K562 (cell line): ENCODE measurements at regions not wholly inside any gene's neighbourhood (a gene's known extent, or its start where the extent isn't known, plus 50 kb on each side); places are given as distances from the start of the nearest gene placed in this dataset.

Experiments used
- ATAC-seq: fragments of 200-7000 bp; cut with Tn5 transposase; 3 replicates; pipeline ENCODE4 v1.9.1; 2020; ENCODE audit warnings: moderate library complexity
- BruUV-seq: library from RNA; stranded (reverse); fragments of 400-500 nt; replicated peaks from 2 replicates; lab custom pipeline; 2021; lab: Mats Ljungman, UMichigan
- CTCF ChIA-PET: fragments of 300-600 bp; formaldehyde crosslinking; extraction: SDS; loops from one replicate; lab custom pipeline; 2021; ENCODE audit warnings: low intra/inter-chr PET ratio; lab: Yijun Ruan, JAX
- POLR2A ChIA-PET: fragments of 300-600, 350-650 bp; sonication (Branson Sonifier 250); formaldehyde crosslinking; extraction: SDS; loops from one replicate; lab custom pipeline; 2021; ENCODE audit warnings: antibody characterized with exemption, inconsistent platforms; lab: Yijun Ruan, JAX
- DNase-seq, 4 experiments: peaks; one replicate each; pipeline versions ENCODE4 v3.0.0 to v3.0.0-alpha.2; 2011 to 2018; ENCODE audit warnings: low spot score in 3 of 4, mixed read lengths in 3 of 4; ENCODE audit errors: extremely low read depth in 1 of 4
- FAIRE-seq: peaks from 2 replicates; lab custom pipeline; 2011; peaks lifted over from hg19 to GRCh38; lab: Jason Lieb, UNC
- H2AFZ ChIP-seq: 2 replicates; pipeline ENCODE4 v1.6.0; 2011; ENCODE audit warnings: low read depth, low read length, control low read depth, inconsistent platforms
- H3K27ac ChIP-seq: fragments of 200-600 bp; 3 replicates; pipeline ENCODE4 v1.8.0; 2011; ENCODE audit warnings: low read depth, mild to moderate bottlenecking, control low read depth, inconsistent platforms, low read length, moderate library complexity, mixed read lengths; ENCODE audit errors: extremely low read depth
- H3K27me3 ChIP-seq, 2 experiments: fragments of 300-600 bp in 1 of 2; 2 replicates in 1 of 2; 3 replicates in 1 of 2; pipeline versions ENCODE4 v1.6.0 to v1.8.0; 2011; ENCODE audit warnings: inconsistent platforms in 2 of 2, low read length in 2 of 2, mild to moderate bottlenecking in 1 of 2, mixed read lengths in 1 of 2, moderate library complexity in 1 of 2; ENCODE audit not compliant: control insufficient read depth in 2 of 2, insufficient read depth in 2 of 2
- H3K36me3 ChIP-seq: fragments of 300-600 bp; 3 replicates; pipeline ENCODE4 v1.8.0; 2011; ENCODE audit warnings: mild to moderate bottlenecking, low read length, inconsistent platforms; ENCODE audit not compliant: control insufficient read depth, insufficient read depth
- H3K4me1 ChIP-seq, 2 experiments: fragments of 200-600 bp in 1 of 2; replicated peaks in 1 of 2; 2 replicates in 1 of 2; 3 replicates in 1 of 2; pipeline versions ENCODE4 v1.5.1 to v1.8.0; 2011; ENCODE audit warnings: inconsistent platforms in 2 of 2, low read length in 2 of 2, mild to moderate bottlenecking in 1 of 2, mixed read lengths in 1 of 2, moderate library complexity in 1 of 2; ENCODE audit not compliant: control insufficient read depth in 2 of 2, insufficient read depth in 2 of 2
- H3K4me2 ChIP-seq: 2 replicates; pipeline ENCODE4 v1.6.1; 2011; ENCODE audit warnings: low read length, control low read depth, inconsistent platforms, mixed read lengths; ENCODE audit not compliant: insufficient read depth
- H3K4me3 ChIP-seq: fragments of 200-600 bp; sonication (generic), shearing (Covaris generic); 2 replicates; pipeline ENCODE4 v1.5.1; 2016; ENCODE audit warnings: control low read depth, inconsistent platforms
- H3K79me2 ChIP-seq: fragments of 200-600 bp; 3 replicates; pipeline ENCODE4 v1.8.0; 2011; ENCODE audit warnings: low read length, inconsistent platforms; ENCODE audit not compliant: control insufficient read depth, insufficient read depth
- H3K9ac ChIP-seq, 2 experiments: 2 replicates each; pipeline versions ENCODE4 v1.6.0 to v1.6.1; 2011; ENCODE audit warnings: low read depth in 2 of 2, low read length in 2 of 2, control low read depth in 1 of 2, inconsistent platforms in 1 of 2, mild to moderate bottlenecking in 1 of 2, mixed read lengths in 1 of 2; ENCODE audit not compliant: insufficient read depth in 1 of 2
- H3K9me1 ChIP-seq: one replicate; pipeline ENCODE4 v1.6.0; 2011; ENCODE audit warnings: inconsistent platforms, mild to moderate bottlenecking, low read length, moderate library complexity; ENCODE audit not compliant: control insufficient read depth, insufficient read depth
- H3K9me3 ChIP-seq: replicated peaks from 2 replicates; pipeline ENCODE4 v1.5.1; 2011; ENCODE audit warnings: low read depth, low read length, inconsistent platforms; ENCODE audit not compliant: control insufficient read depth, insufficient read depth
- H4K20me1 ChIP-seq: replicated peaks from 2 replicates; pipeline ENCODE4 v1.6.1; 2011; ENCODE audit warnings: low read length, inconsistent platforms, mixed read lengths; ENCODE audit not compliant: control insufficient read depth, insufficient read depth
- CCNT2 ChIP-seq: IDR thresholded peaks from 2 replicates; pipeline ENCODE4 v1.6.1; 2011; ENCODE audit warnings: borderline replicate concordance, low read depth, mild to moderate bottlenecking, moderate library complexity, mixed read lengths, low read length; ENCODE audit not compliant: insufficient read length; ENCODE audit errors: extremely low read depth
- CREBBP ChIP-seq: IDR thresholded peaks from one replicate; pipeline ENCODE4 v1.6.1; 2012; ENCODE audit warnings: low read depth, mild to moderate bottlenecking, control low read depth, inconsistent platforms, low read length
- FOXJ2 ChIP-seq: fragments of 200-800 bp; sonication (Bioruptor generic); IDR thresholded peaks from 2 replicates; pipeline ENCODE4 v1.6.1; 2016; ENCODE audit warnings: missing genetic modification characterization, missing compliant biosample characterization
- HNRNPLL ChIP-seq: fragments of 200-400 bp; formaldehyde crosslinking; IDR thresholded peaks from 2 replicates; pipeline ENCODE4 v1.6.1; 2017; ENCODE audit warnings: low read length, low read depth, mild to moderate bottlenecking; ENCODE audit not compliant: poor library complexity, severe bottlenecking
- SMARCC2 ChIP-seq: fragments of 450-650 bp; IDR thresholded peaks from 2 replicates; pipeline ENCODE4 v1.6.1; 2017; ENCODE audit warnings: antibody characterized with exemption, moderate library complexity, mild to moderate bottlenecking, low read depth
- ZNF263 ChIP-seq: sonication (generic); formaldehyde crosslinking; IDR thresholded peaks from 2 replicates; pipeline ENCODE4 v1.8.0; 2022; ENCODE audit warnings: mild to moderate bottlenecking, missing genetic modification reagents, borderline replicate concordance
- ZNF311 ChIP-seq: fragments of 250-450 bp; sonication (Bioruptor Pico); IDR thresholded peaks from 2 replicates; pipeline ENCODE4 v1.4.0; 2020; ENCODE audit warnings: mild to moderate bottlenecking, moderate library complexity
- ZNF408 ChIP-seq: fragments of 250-450 bp; sonication (Bioruptor Pico); IDR thresholded peaks from 2 replicates; pipeline ENCODE4 v1.4.0; 2020; ENCODE audit warnings: low read depth, mild to moderate bottlenecking, moderate library complexity
- ZNF444 ChIP-seq: fragments of 250-450 bp; sonication (Bioruptor Pico); IDR thresholded peaks from 2 replicates; pipeline ENCODE4 v1.4.0; 2020; ENCODE audit warnings: mild to moderate bottlenecking, moderate library complexity
- ZNF780A ChIP-seq: fragments of 250-450 bp; sonication (Bioruptor Pico); IDR thresholded peaks from 2 replicates; pipeline ENCODE4 v1.5.0; 2021; ENCODE audit warnings: mild to moderate bottlenecking
- WGBS: fragments of 100-300 bp; shearing (Covaris generic); methylation state at CpG from one replicate; pipeline ENCODE4 v1.1.6; 2016; ENCODE audit warnings: low coverage, mixed read lengths; ENCODE audit not compliant: insufficient coverage; ENCODE audit errors: missing lambda C conversion rate; 5-methylcytosine and 5-hydroxymethylcytosine counted together
- in situ Hi-C: fragments of 300-500 bp; cut with MboI; formaldehyde crosslinking; loops from 4 replicates; pipeline ENCODE4 v1.15.0; 2018; ENCODE audit warnings: inconsistent platforms, mixed read lengths
- intact Hi-C: fragments of 100-400 bp; cut with micrococcal nuclease; formaldehyde crosslinking; loops from 2 replicates; pipeline ENCODE4 v1.14.2; 2022
- TF ChIP-seq, protein P1 (sequence below): fragments of 250-450 bp; sonication (Bioruptor Pico); IDR thresholded peaks from 2 replicates; pipeline ENCODE4 v1.8.0; 2021; ENCODE audit warnings: borderline replicate concordance, mild to moderate bottlenecking, moderate library complexity; ENCODE audit not compliant: poor library complexity, severe bottlenecking
- TF ChIP-seq, protein P2 (sequence below): IDR thresholded peaks from 3 replicates; pipeline ENCODE4 v1.6.1; 2011; ENCODE audit warnings: borderline replicate concordance, mild to moderate bottlenecking; ENCODE audit not compliant: insufficient read length, insufficient read depth
- TF ChIP-seq, protein P3 (sequence below): fragments of 450-650 bp; IDR thresholded peaks from 2 replicates; pipeline ENCODE4 v1.6.1; 2016; ENCODE audit warnings: borderline replicate concordance
- TF ChIP-seq, protein P4 (sequence below), 2 experiments: fragments of 250-450 bp in 1 of 2; fragments of 450-650 bp in 1 of 2; sonication (Bioruptor Pico) in 1 of 2; IDR thresholded peaks; 2 replicates each; pipeline versions ENCODE4 v1.6.1 to v1.8.0; 2016 to 2021; ENCODE audit warnings: mild to moderate bottlenecking in 2 of 2, moderate library complexity in 2 of 2, missing compliant biosample characterization in 1 of 2, missing genetic modification characterization in 1 of 2
- TF ChIP-seq, protein P5 (sequence below), 2 experiments: IDR thresholded peaks; 2 replicates each; pipeline ENCODE4 v1.6.1; 2011; ENCODE audit warnings: borderline replicate concordance in 1 of 2, control low read depth in 1 of 2, low read depth in 1 of 2, low read length in 1 of 2, mild to moderate bottlenecking in 1 of 2, mixed read lengths in 1 of 2, moderate library complexity in 1 of 2; ENCODE audit not compliant: insufficient read depth in 1 of 2, insufficient read length in 1 of 2, poor library complexity in 1 of 2, severe bottlenecking in 1 of 2; ENCODE audit errors: extremely low read depth in 1 of 2

DNA sequence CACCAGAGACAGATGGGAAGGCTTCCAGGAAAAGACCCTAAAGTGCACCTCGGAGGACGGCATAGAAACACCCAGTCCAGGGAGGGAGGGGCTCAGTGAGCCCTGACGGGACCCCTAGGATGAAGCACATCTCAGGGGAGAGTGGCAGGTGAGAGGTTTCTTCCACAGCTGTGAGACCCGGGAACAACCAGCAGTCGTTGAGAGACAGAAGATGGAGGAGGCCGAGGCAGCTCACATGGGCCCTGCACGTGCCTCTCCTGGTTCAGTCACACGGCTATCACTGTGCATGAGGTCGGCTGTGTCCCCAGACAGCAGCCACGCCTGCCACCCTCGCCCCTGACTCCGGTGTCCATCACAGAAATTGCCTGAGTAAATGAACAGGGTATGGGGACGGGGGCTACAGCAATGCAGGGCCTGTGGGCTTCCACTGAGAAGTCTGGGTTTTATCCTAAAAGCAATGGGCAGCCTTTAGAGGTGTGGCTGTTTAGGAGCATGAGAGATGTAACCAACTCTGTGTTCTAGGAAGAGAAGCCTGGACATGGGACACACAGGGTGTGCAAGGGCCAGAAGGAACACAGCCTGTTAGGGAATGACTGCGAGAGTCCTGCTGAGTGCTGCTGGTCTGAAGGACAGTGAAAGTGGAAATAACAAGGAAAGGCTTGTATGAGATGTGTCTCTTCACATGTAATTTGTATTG is 102.0 kb downstream of the TMEM18 start:
- CTCF ChIA-PET = no interaction called here
- no peaks in the 10 kb centered on the region for H3K9me1 ChIP-seq
- peaks cover 0 to 13% of the 10 kb centered on the region in 2 experiments; a peak in 3 of 5 replicates for H3K27me3 ChIP-seq
- H3K4me1 ChIP-seq = 0 out of 5 replicates have a peak, but pooled peaks cover 0 to 3% of the 10 kb centered on the region in 2 experiments
- no peak overlapping the region for H3K4me2 ChIP-seq
- no peak overlapping the region for H3K9ac ChIP-seq
- DNase-seq (no peak), FAIRE-seq (no peak), ATAC-seq (no peak)
- H3K79me2 ChIP-seq = no peaks in the 10 kb centered on the region
- H3K4me3 ChIP-seq = no peak overlapping the region
- intact Hi-C loops (no loop called here), in situ Hi-C loops (no loop called here)
- no peaks in the 10 kb centered on the region for H3K9me3 ChIP-seq
- H3K36me3 ChIP-seq = no peaks in the 10 kb centered on the region
- no peak overlapping the region for H2AFZ ChIP-seq
- whole genome bisulfite sequencing = 0% methylated on average over 13 of the region's 14 CpGs
- POLR2A ChIA-PET = no interaction called here
- no peak overlapping the region for H3K27ac ChIP-seq
- BruUV-seq = no TSS peak
- no peaks in the 10 kb centered on the region for H4K20me1 ChIP-seq
- TF ChIP-seq ZNF263 (CRISPR knock-in tag) (no peak), ZNF408 (no peak), CCNT2 (no peak), ZNF444 (CRISPR knock-in tag) (no peak), SMARCC2 (no peak), ZNF780A (CRISPR knock-in tag) (no peak), FOXJ2 (tag) (no peak), CREBBP (no peak), HNRNPLL (no peak), ZNF311 (CRISPR knock-in tag) (no peak)
- TF ChIP-seq, protein P1, sequence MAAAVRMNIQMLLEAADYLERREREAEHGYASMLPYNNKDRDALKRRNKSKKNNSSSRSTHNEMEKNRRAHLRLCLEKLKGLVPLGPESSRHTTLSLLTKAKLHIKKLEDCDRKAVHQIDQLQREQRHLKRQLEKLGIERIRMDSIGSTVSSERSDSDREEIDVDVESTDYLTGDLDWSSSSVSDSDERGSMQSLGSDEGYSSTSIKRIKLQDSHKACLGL = no peak
- TF ChIP-seq, protein P2, sequence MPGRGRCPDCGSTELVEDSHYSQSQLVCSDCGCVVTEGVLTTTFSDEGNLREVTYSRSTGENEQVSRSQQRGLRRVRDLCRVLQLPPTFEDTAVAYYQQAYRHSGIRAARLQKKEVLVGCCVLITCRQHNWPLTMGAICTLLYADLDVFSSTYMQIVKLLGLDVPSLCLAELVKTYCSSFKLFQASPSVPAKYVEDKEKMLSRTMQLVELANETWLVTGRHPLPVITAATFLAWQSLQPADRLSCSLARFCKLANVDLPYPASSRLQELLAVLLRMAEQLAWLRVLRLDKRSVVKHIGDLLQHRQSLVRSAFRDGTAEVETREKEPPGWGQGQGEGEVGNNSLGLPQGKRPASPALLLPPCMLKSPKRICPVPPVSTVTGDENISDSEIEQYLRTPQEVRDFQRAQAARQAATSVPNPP = no peak
- TF ChIP-seq, protein P3, sequence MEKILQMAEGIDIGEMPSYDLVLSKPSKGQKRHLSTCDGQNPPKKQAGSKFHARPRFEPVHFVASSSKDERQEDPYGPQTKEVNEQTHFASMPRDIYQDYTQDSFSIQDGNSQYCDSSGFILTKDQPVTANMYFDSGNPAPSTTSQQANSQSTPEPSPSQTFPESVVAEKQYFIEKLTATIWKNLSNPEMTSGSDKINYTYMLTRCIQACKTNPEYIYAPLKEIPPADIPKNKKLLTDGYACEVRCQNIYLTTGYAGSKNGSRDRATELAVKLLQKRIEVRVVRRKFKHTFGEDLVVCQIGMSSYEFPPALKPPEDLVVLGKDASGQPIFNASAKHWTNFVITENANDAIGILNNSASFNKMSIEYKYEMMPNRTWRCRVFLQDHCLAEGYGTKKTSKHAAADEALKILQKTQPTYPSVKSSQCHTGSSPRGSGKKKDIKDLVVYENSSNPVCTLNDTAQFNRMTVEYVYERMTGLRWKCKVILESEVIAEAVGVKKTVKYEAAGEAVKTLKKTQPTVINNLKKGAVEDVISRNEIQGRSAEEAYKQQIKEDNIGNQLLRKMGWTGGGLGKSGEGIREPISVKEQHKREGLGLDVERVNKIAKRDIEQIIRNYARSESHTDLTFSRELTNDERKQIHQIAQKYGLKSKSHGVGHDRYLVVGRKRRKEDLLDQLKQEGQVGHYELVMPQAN = no peak
- TF ChIP-seq, protein P4, sequence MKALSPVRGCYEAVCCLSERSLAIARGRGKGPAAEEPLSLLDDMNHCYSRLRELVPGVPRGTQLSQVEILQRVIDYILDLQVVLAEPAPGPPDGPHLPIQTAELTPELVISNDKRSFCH (CRISPR knock-in tag; IDR thresholded peaks at IDR 0.05) = no peak
- TF ChIP-seq, protein P4 (tag; IDR thresholded peaks at IDR 0.05) = no peak
- TF ChIP-seq, protein P5, sequence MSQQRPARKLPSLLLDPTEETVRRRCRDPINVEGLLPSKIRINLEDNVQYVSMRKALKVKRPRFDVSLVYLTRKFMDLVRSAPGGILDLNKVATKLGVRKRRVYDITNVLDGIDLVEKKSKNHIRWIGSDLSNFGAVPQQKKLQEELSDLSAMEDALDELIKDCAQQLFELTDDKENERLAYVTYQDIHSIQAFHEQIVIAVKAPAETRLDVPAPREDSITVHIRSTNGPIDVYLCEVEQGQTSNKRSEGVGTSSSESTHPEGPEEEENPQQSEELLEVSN (IDR thresholded peaks at IDR 0.05; ENCODE audit: borderline replicate concordance in 1 of 2, extremely low read depth in 1 of 2, insufficient read depth in 1 of 2, insufficient read length in 1 of 2, low read depth in 1 of 2, low read length in 1 of 2, poor library complexity in 1 of 2, severe bottlenecking in 1 of 2) = no peak
